GM19397 (cell line): ENCODE measurements at regions not wholly inside any gene's neighbourhood (a gene's known extent, or its start where the extent isn't known, plus 50 kb on each side); places are given as distances from the start of the nearest gene placed in this dataset.

Experiments
- ATAC-seq: cut with Tn5 transposase; IDR thresholded peaks from one replicate; pipeline ENCODE4 v1.9.1; 2021; ENCODE audit warnings: mild to moderate bottlenecking, moderate library complexity; ENCODE audit not compliant: unreplicated experiment

- no peak for ATAC-seq
Observed at GRCh38 chr1:212189352-212189738, 95.9 kb upstream of the PPP2R5A start.

GRCh38 chr1:212190169-212190568, 95.0 kb upstream of the PPP2R5A start:
- no peak for ATAC-seq

GRCh38 chr1:212192261-212192998, 92.8 kb upstream of the PPP2R5A start:
- no peak for ATAC-seq

- ATAC-seq, result no peak
Observed at GRCh38 chr1:212196355-212196754, 88.9 kb upstream of the PPP2R5A start.

GRCh38 chr1:212201461-212201860, 83.7 kb upstream of the PPP2R5A start:
- ATAC-seq, result no peak

- no peak for ATAC-seq
Observed at GRCh38 chr1:212203630-212204029, 81.6 kb upstream of the PPP2R5A start.

- no peak for ATAC-seq
Observed at GRCh38 chr1:212205006-212205405, 80.2 kb upstream of the PPP2R5A start.

GRCh38 chr1:212205843-212206242, 79.4 kb upstream of the PPP2R5A start:
- ATAC-seq, result no peak

GRCh38 chr1:212207118-212207517, 78.1 kb upstream of the PPP2R5A start:
- ATAC-seq, result no peak

- ATAC-seq, result no peak
Observed at GRCh38 chr1:212207822-212208520, 77.2 kb upstream of the PPP2R5A start.

GRCh38 chr1:212208978-212209644, 76.1 kb upstream of the PPP2R5A start:
- no peak for ATAC-seq

GRCh38 chr1:212211371-212211770, 73.8 kb upstream of the PPP2R5A start:
- ATAC-seq, result no peak

GRCh38 chr1:212212343-212212742, 72.9 kb upstream of the PPP2R5A start:
- no peak for ATAC-seq

- ATAC-seq, result no peak
Observed at GRCh38 chr1:212212906-212213305, 72.3 kb upstream of the PPP2R5A start.

- no peak for ATAC-seq
Observed at GRCh38 chr1:212213784-212214183, 71.4 kb upstream of the PPP2R5A start.

GRCh38 chr1:212214325-212214724, 70.9 kb upstream of the PPP2R5A start:
- ATAC-seq, result no peak

- ATAC-seq, result no peak
Observed at GRCh38 chr1:212215910-212216309, 69.3 kb upstream of the PPP2R5A start.

GRCh38 chr1:212217633-212218032, 67.6 kb upstream of the PPP2R5A start:
- ATAC-seq, result no peak

GRCh38 chr1:212218065-212218464, 67.1 kb upstream of the PPP2R5A start:
- no peak for ATAC-seq

GRCh38 chr1:212218911-212219310, 66.3 kb upstream of the PPP2R5A start:
- peak; percentile 92 for ATAC-seq

- ATAC-seq, result no peak
Observed at GRCh38 chr1:212219679-212220463, 65.3 kb upstream of the PPP2R5A start.
